ENCODE measurements at regions not wholly inside any gene's neighbourhood (a gene's known extent, or its start where the extent isn't known, plus 50 kb on each side); places are given as distances from the start of the nearest gene placed in this dataset.
A peak's percentile ranks its signal among the peaks of the same experiment; 100 is the strongest.

DNA sequence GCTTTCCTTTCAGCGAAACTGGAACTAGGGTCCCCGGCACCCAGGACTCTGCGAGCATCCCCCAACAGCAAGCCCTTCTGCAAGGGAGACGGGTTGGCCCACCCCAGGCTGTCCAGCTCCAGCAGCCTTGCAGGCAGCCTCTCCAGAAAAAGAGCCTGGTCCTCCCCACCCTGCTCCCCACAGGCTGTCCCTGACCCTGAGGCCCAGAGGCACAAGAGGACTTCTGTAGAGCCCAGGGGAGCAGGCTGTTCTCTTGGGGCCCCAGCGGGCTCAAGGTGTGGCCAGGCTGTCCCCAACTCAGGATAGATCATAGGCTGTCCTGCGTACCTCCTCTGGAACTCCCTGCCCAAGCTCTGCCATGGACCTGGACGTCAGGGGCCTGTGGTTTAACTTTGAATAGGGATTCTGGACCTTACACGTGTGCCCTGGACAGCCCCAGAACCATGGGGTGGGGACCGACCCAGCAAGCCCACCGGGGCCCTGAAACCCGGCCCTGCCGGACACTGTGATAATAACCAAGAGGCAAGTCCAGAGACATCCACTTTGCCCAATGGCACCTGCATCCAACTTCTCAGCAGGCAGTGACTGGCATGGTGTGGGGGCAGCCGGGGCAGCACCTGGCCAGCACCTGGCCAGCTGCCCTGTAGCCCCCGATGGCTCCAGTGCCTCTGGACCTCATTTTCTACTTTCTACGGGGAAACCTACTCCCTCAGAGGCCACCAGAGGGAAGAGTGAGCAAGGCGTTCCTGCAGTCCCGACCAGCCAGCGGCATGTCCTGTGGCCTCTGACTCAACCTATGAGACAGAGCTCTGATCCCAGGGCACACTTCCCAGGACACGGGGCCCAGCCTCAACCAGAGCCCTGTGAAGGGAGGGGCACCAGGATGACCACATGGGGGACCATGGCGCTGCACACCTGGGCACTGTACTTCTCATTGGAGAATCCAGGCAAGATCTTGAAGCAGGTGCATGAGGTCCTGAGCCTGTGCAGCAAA lies 50.9 kb upstream of the TPM4 start:
- no peak for TF ChIP-seq POLR2AphosphoS5 (IDR thresholded peaks at IDR 0.05)
- TF ChIP-seq, protein P1, sequence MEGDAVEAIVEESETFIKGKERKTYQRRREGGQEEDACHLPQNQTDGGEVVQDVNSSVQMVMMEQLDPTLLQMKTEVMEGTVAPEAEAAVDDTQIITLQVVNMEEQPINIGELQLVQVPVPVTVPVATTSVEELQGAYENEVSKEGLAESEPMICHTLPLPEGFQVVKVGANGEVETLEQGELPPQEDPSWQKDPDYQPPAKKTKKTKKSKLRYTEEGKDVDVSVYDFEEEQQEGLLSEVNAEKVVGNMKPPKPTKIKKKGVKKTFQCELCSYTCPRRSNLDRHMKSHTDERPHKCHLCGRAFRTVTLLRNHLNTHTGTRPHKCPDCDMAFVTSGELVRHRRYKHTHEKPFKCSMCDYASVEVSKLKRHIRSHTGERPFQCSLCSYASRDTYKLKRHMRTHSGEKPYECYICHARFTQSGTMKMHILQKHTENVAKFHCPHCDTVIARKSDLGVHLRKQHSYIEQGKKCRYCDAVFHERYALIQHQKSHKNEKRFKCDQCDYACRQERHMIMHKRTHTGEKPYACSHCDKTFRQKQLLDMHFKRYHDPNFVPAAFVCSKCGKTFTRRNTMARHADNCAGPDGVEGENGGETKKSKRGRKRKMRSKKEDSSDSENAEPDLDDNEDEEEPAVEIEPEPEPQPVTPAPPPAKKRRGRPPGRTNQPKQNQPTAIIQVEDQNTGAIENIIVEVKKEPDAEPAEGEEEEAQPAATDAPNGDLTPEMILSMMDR (IDR thresholded peaks at IDR 0.05), result peak in 3 of 6 experiments; percentile 14 to 18 (median 14)

Measured in upper lobe of left lung (tissue), 4 donors.